ENCODE measurements at regions not wholly inside any gene's neighbourhood (a gene's known extent, or its start where the extent isn't known, plus 50 kb on each side); places are given as distances from the start of the nearest gene placed in this dataset.

- intact Hi-C loops (cut with DNase I; ENCODE audit: low total_unique reads) = no loop called here
- Histone ChIP-seq H3K36me3 (ENCODE audit: low read depth, missing control alignments) (no peaks in the 10 kb centered on the region), H3K27me3 (no peaks in the 10 kb centered on the region), H3K4me3 (no peak overlapping the region), H3K4me1 (no peaks in the 10 kb centered on the region), H3K9me3 (no peaks in the 10 kb centered on the region), H3K27ac (no peak overlapping the region)
- 84 to 86% methylated on average over 2 of the region's 2 CpGs for WGBS, 2 donors
- no peak for DNase-seq
- no peak for TF ChIP-seq CTCF (IDR thresholded peaks at IDR 0.05)
Measured at GRCh38 chr2:76204048-76204447, 493.3 kb upstream of the GCFC2 start.

- H3K27ac ChIP-seq = no peak overlapping the region
- no peaks in the 10 kb centered on the region for H3K4me1 ChIP-seq
- TF ChIP-seq POLR2A (IDR thresholded peaks at IDR 0.05) (no peak), CTCF (IDR thresholded peaks at IDR 0.05) (no peak)
- no peaks in the 10 kb centered on the region for H3K27me3 ChIP-seq
- no peak for DNase-seq
- 45 to 53% methylated on average over 2 of the region's 2 CpGs for WGBS, 2 donors
- intact Hi-C loops (cut with DNase I; ENCODE audit: low total_unique reads) = no loop called here
- H3K9me3 ChIP-seq = no peaks in the 10 kb centered on the region
- H3K4me3 ChIP-seq = no peak overlapping the region
- H3K36me3 ChIP-seq (ENCODE audit: low read depth, missing control alignments) = no peaks in the 10 kb centered on the region
Measured at GRCh38 chr2:76202866-76203265, 492.2 kb upstream of the GCFC2 start.

- Histone ChIP-seq H3K27ac (no peak overlapping the region), H3K36me3 (ENCODE audit: low read depth, missing control alignments) (no peaks in the 10 kb centered on the region), H3K27me3 (no peaks in the 10 kb centered on the region), H3K4me3 (no peak overlapping the region), H3K4me1 (no peaks in the 10 kb centered on the region), H3K9me3 (no peaks in the 10 kb centered on the region)
- WGBS, 2 donors = 19 to 23% methylated on average over 7 of the region's 7 CpGs
- intact Hi-C loops (cut with DNase I; ENCODE audit: low total_unique reads) = no loop called here
- TF ChIP-seq POLR2A (IDR thresholded peaks at IDR 0.05) (no peak), CTCF (IDR thresholded peaks at IDR 0.05) (peak; percentile 63 to 85 (median 64))
- peak; percentile 89 for DNase-seq
Measured at GRCh38 chr2:76197842-76198448, 487.2 kb upstream of the GCFC2 start.

GRCh38 chr2:76197428-76197827 lies 486.7 kb upstream of the GCFC2 start:
- no peak for DNase-seq
- WGBS, 2 donors = 54 to 73% methylated on average over 9 of the region's 9 CpGs
- TF ChIP-seq POLR2A (IDR thresholded peaks at IDR 0.05) (no peak), CTCF (IDR thresholded peaks at IDR 0.05) (no peak)
- Histone ChIP-seq H3K36me3 (ENCODE audit: low read depth, missing control alignments) (no peaks in the 10 kb centered on the region), H3K9me3 (no peaks in the 10 kb centered on the region), H3K27me3 (no peaks in the 10 kb centered on the region), H3K4me3 (no peak overlapping the region), H3K27ac (no peak overlapping the region), H3K4me1 (no peaks in the 10 kb centered on the region)
- intact Hi-C loops (cut with DNase I; ENCODE audit: low total_unique reads) = no loop called here

- H3K27ac ChIP-seq = no peak overlapping the region
- H3K27me3 ChIP-seq = no peaks in the 10 kb centered on the region
- TF ChIP-seq CTCF (IDR thresholded peaks at IDR 0.05) (no peak), POLR2A (IDR thresholded peaks at IDR 0.05) (no peak)
- no peaks in the 10 kb centered on the region for H3K9me3 ChIP-seq
- DNase-seq = no peak
- no peaks in the 10 kb centered on the region for H3K36me3 ChIP-seq (ENCODE audit: low read depth, missing control alignments)
- no peak overlapping the region for H3K4me3 ChIP-seq
- 54 to 71% methylated on average over 5 of the region's 5 CpGs for WGBS, 2 donors
- intact Hi-C loops (cut with DNase I; ENCODE audit: low total_unique reads) = no loop called here
- H3K4me1 ChIP-seq = no peaks in the 10 kb centered on the region
Measured at GRCh38 chr2:76194031-76194775, 483.5 kb upstream of the GCFC2 start.
